NCI-H2227 (cell line): ENCODE measurements at regions not wholly inside any gene's neighbourhood (a gene's known extent, or its start where the extent isn't known, plus 50 kb on each side); places are given as distances from the start of the nearest gene placed in this dataset.
"Not testable (repeated sequence)": the region's sequence is repeated elsewhere in the genome, so short reads cannot be mapped to it uniquely, and the experiment has no call there.

Experiments used
- DNase-seq: peaks from one replicate; lab custom pipeline; 2025; ENCODE audit not compliant: unreplicated experiment; lab: John Stamatoyannopoulos, UW

- DNase-seq, result no peak
Observed at GRCh38 chr7:140283472-140283871, 106.7 kb upstream of the KDM7A start.

- DNase-seq, result no peak
Observed at GRCh38 chr7:140281960-140282359, 105.2 kb upstream of the KDM7A start.

- no peak for DNase-seq
Observed at GRCh38 chr7:140281255-140281654, 104.5 kb upstream of the KDM7A start.

- DNase-seq, result no peak
Observed at GRCh38 chr7:140276001-140276400, 99.2 kb upstream of the KDM7A start.

- DNase-seq, result no peak
Observed at GRCh38 chr7:140275069-140275965, 98.5 kb upstream of the KDM7A start.

- no peak for DNase-seq
Observed at GRCh38 chr7:140273417-140273816, 96.6 kb upstream of the KDM7A start.

- not testable (repeated sequence) for DNase-seq
Observed at GRCh38 chr7:140271643-140271968, 94.8 kb upstream of the KDM7A start.

GRCh38 chr7:140269004-140269638 lies 92.3 kb upstream of the KDM7A start:
- no peak for DNase-seq

GRCh38 chr7:140267381-140268226 lies 90.8 kb upstream of the KDM7A start:
- no peak for DNase-seq

- DNase-seq, result no peak
Observed at GRCh38 chr7:140263277-140263676, 86.5 kb upstream of the KDM7A start.

- DNase-seq, result no peak
Observed at GRCh38 chr7:140262242-140262903, 85.6 kb upstream of the KDM7A start.

- no peak for DNase-seq
Observed at GRCh38 chr7:140261522-140261921, 84.7 kb upstream of the KDM7A start.

- DNase-seq, result no peak
Observed at GRCh38 chr7:140261105-140261486, 84.3 kb upstream of the KDM7A start.

GRCh38 chr7:140260352-140261104 lies 83.7 kb upstream of the KDM7A start:
- no peak for DNase-seq

- not testable (repeated sequence) for DNase-seq
Observed at GRCh38 chr7:140257278-140257677, 80.5 kb upstream of the KDM7A start.

- not testable (repeated sequence) for DNase-seq
Observed at GRCh38 chr7:140254976-140255375, 78.2 kb upstream of the KDM7A start.

- DNase-seq, result no peak
Observed at GRCh38 chr7:140249036-140249806, 72.4 kb upstream of the KDM7A start.

- no peak for DNase-seq
Observed at GRCh38 chr7:140247559-140247958, 70.8 kb upstream of the KDM7A start.

- no peak for DNase-seq
Observed at GRCh38 chr7:140245611-140246105, 68.9 kb upstream of the KDM7A start.
